ENCODE measurements at regions not wholly inside any gene's neighbourhood (a gene's known extent, or its start where the extent isn't known, plus 50 kb on each side); places are given as distances from the start of the nearest gene placed in this dataset.

DNA sequence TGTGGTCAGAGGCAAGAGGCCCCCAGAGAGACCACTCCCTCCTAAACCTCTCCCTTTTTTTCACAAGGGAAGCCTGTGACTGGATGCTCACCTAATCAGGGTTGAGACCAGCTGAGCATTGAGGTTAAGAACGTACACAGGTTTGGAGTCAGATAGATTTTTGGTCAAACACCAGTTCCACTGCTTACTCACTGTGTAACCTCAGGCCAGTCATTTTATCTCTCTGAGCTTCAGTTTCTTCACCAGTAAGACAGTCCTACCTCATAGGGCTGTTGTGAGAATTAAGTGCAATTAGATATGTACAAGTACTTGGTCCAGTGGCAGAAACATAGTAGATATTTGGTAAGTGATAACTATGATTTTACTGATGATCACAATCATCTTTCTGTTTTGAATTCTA is 256.8 kb downstream of the CDK5RAP2 start:
- no peaks in the 10 kb centered on the region for H3K9me3 Mint-ChIP-seq
- no peak for ATAC-seq
- no peak for DNase-seq
- TF ChIP-seq, protein P1, sequence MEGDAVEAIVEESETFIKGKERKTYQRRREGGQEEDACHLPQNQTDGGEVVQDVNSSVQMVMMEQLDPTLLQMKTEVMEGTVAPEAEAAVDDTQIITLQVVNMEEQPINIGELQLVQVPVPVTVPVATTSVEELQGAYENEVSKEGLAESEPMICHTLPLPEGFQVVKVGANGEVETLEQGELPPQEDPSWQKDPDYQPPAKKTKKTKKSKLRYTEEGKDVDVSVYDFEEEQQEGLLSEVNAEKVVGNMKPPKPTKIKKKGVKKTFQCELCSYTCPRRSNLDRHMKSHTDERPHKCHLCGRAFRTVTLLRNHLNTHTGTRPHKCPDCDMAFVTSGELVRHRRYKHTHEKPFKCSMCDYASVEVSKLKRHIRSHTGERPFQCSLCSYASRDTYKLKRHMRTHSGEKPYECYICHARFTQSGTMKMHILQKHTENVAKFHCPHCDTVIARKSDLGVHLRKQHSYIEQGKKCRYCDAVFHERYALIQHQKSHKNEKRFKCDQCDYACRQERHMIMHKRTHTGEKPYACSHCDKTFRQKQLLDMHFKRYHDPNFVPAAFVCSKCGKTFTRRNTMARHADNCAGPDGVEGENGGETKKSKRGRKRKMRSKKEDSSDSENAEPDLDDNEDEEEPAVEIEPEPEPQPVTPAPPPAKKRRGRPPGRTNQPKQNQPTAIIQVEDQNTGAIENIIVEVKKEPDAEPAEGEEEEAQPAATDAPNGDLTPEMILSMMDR (IDR thresholded peaks at IDR 0.05), result no peak
- intact Hi-C loops (cut with micrococcal nuclease), result no loop called here
- no peaks in the 10 kb centered on the region for H3K4me1 Mint-ChIP-seq (ENCODE audit: low read depth)
- H3K36me3 Mint-ChIP-seq (ENCODE audit: low read depth), result no peaks in the 10 kb centered on the region
- POLR2A ChIA-PET, result no interaction called here
- no peak overlapping the region for H3K4me3 Mint-ChIP-seq
- H3K27me3 Mint-ChIP-seq, result peaks cover 10% of the 10 kb centered on the region
- CTCF ChIA-PET, result no interaction called here
- no peak overlapping the region for H3K27ac Mint-ChIP-seq

DNA sequence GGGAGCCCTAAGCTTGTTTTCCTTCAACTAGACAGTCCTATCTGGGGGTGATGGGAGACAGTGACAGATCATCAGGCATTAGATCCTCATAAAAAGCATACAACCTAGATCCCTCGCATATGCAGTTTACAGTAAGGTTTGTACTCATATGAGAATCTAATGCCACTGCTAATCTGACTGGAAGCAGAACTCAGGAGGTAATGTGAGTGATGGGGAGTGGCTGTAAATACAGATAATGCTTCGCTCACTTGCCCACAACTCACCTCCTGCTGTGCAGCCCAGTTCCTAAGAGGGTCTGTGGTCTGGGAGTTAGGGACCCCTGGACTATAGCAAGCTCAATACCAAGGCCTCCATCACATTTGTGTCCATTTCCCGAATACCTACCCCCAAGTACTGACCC is 260.5 kb downstream of the CDK5RAP2 start:
- peaks cover 2% of the 10 kb centered on the region for H3K9me3 Mint-ChIP-seq
- DNase-seq (no peak), ATAC-seq (no peak)
- H3K36me3 Mint-ChIP-seq (ENCODE audit: low read depth), result no peaks in the 10 kb centered on the region
- POLR2A ChIA-PET, result no interaction called here
- TF ChIP-seq, protein P1 (IDR thresholded peaks at IDR 0.05), result no peak
- H3K27ac Mint-ChIP-seq, result no peak overlapping the region
- no peak overlapping the region for H3K4me3 Mint-ChIP-seq
- intact Hi-C loops (cut with micrococcal nuclease), result no loop called here
- CTCF ChIA-PET, result no interaction called here
- H3K4me1 Mint-ChIP-seq (ENCODE audit: low read depth), result no peaks in the 10 kb centered on the region
- peaks cover 7% of the 10 kb centered on the region for H3K27me3 Mint-ChIP-seq

DNA sequence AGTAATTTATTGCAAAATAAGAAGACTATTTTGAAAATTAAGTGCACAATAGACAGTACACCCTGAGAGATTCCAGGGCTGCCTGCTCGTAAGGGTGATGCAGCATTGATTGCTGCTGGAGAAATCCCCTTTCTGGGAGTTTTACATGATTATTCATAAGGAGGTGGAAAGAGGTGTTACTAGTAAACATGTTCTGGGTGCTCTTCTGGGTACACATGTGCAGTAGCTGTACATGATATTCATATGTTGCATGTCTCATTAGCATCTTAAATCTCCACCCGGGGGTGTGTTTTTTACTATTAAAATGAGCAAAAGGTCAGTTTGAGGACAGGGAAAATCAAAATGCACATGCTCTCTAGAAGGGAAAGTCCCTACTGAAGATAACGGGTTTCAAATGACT is 264.8 kb downstream of the CDK5RAP2 start:
- DNase-seq (no peak), ATAC-seq (no peak)
- Mint-ChIP-seq H3K4me1 (ENCODE audit: low read depth) (no peaks in the 10 kb centered on the region), H3K27ac (no peak overlapping the region), H3K27me3 (peaks cover 4% of the 10 kb centered on the region), H3K4me3 (no peak overlapping the region), H3K9me3 (peaks cover 3% of the 10 kb centered on the region), H3K36me3 (ENCODE audit: low read depth) (no peaks in the 10 kb centered on the region)
- CTCF ChIA-PET, result no interaction called here
- TF ChIP-seq, protein P1 (IDR thresholded peaks at IDR 0.05), result no peak
- POLR2A ChIA-PET, result no interaction called here
- intact Hi-C loops (cut with micrococcal nuclease), result no loop called here

DNA sequence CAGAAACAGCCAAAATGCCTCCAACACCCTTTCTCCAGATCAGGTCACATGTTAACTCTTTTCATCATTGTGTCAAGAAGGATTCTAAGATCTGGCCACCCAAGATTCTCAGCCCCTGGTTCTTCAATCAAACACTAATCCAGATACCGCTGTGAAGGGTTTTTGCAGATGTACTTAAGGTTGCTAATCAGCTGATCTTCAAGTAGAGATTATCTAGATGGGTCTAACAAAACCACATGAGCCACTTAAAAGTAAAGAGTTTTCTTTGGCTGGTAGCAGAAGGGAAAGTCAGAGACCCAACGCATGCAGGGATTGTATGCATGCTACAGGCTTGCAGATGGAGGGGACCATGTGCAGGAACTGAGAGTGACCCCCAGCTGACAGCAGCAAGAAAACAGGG is 267.9 kb downstream of the CDK5RAP2 start:
- TF ChIP-seq, protein P1 (IDR thresholded peaks at IDR 0.05), result no peak
- Mint-ChIP-seq H3K4me1 (ENCODE audit: low read depth) (no peaks in the 10 kb centered on the region), H3K9me3 (peaks cover 3% of the 10 kb centered on the region), H3K27ac (no peak overlapping the region), H3K36me3 (ENCODE audit: low read depth) (no peaks in the 10 kb centered on the region), H3K4me3 (no peak overlapping the region), H3K27me3 (peaks cover 4% of the 10 kb centered on the region)
- no peak for ATAC-seq
- intact Hi-C loops (cut with micrococcal nuclease), result no loop called here
- no peak for DNase-seq
- POLR2A ChIA-PET, result no interaction called here
- CTCF ChIA-PET, result interaction anchor here (1.5 kb wide), 1 partner anchor 18 kb away, joined by 3 read pairs; no protein-coding TSS in a partner anchor

DNA sequence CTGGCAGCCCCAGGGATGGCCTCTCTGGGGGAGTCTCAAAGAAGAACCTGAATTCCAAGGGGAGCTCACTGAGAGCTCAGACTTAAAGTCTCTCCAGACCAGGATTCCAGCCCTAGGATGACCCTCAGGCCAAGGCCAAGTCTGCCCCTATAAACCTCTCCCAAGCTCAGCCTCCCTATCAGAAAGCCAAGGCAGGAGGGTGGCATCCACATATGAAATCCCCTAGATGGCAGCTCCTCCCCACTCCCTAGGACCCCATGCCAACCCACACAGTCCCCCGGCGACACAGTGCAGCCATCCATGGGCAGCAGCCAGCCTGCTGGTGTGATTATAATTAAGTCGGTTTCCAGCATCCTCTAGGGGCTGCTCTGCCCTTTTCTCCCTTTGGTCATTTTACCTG is 269.9 kb downstream of the CDK5RAP2 start:
- Mint-ChIP-seq H3K4me3 (no peak overlapping the region), H3K27ac (no peak overlapping the region), H3K27me3 (peaks cover 3% of the 10 kb centered on the region), H3K36me3 (ENCODE audit: low read depth) (no peaks in the 10 kb centered on the region), H3K9me3 (peaks cover 3% of the 10 kb centered on the region), H3K4me1 (ENCODE audit: low read depth) (no peaks in the 10 kb centered on the region)
- TF ChIP-seq, protein P1 (IDR thresholded peaks at IDR 0.05), result no peak
- intact Hi-C loops (cut with micrococcal nuclease), result no loop called here
- DNase-seq (no peak), ATAC-seq (no peak)
- ChIA-PET POLR2A (interaction anchor here (1.6 kb wide), 1 partner anchor 85 kb away, joined by 3 read pairs; no protein-coding TSS in a partner anchor), CTCF (no interaction called here)

Data from activated CD8-positive, alpha-beta T cell treated with anti-CD3 and anti-CD28 coated beads for 36 hours (primary cell).